ENCODE measurements at regions not wholly inside any gene's neighbourhood (a gene's known extent, or its start where the extent isn't known, plus 50 kb on each side); places are given as distances from the start of the nearest gene placed in this dataset.

GRCh38 chr20:48187851-48188250 lies 402.6 kb upstream of the SULF2 start:
- no peaks in the 10 kb centered on the region for H3K79me2 ChIP-seq (ENCODE audit: control insufficient read depth, insufficient read depth, low read length)
- RAD21 ChIA-PET (ENCODE audit: unreplicated experiment): no interaction called here
- FAIRE-seq (no peak), ATAC-seq (no peak), DNase-seq (ENCODE audit: low read depth, low spot score) (no peak)
- BruUV-seq (replicated peaks): no TSS peak
- H4K20me1 ChIP-seq (ENCODE audit: control insufficient read depth, insufficient read depth): no peaks in the 10 kb centered on the region
- peaks cover 2% of the 10 kb centered on the region; the same call in 1 of the 3 replicates for H3K9me3 ChIP-seq (replicated peaks; ENCODE audit: control insufficient read depth, insufficient read depth, low read length)
- no peaks in the 10 kb centered on the region for H3K27me3 ChIP-seq (replicated peaks in 1 of 2; ENCODE audit: control insufficient read depth in 2 of 2, insufficient read depth in 2 of 2, low read length in 1 of 2)
- in situ Hi-C loops (cut with MboI) (no loop called here), intact Hi-C loops (cut with micrococcal nuclease; ENCODE audit: unreplicated experiment) (no loop called here)
- H2AFZ ChIP-seq (ENCODE audit: control insufficient read depth, low read depth, low read length): no peak overlapping the region
- H3K4me2 ChIP-seq (ENCODE audit: control insufficient read depth, insufficient read depth): no peak overlapping the region
- SMC1A ChIA-PET (ENCODE audit: uncharacterized antibody, unreplicated experiment): no interaction called here
- CTCF ChIA-PET: no interaction called here
- H3K9ac ChIP-seq (ENCODE audit: control insufficient read depth, insufficient read depth, low read length): no peak overlapping the region
- no peaks in the 10 kb centered on the region for H3K4me1 ChIP-seq (ENCODE audit: control insufficient read depth, insufficient read depth, low read length)
- H3K27ac ChIP-seq (ENCODE audit: control insufficient read depth, insufficient read depth): no peak overlapping the region
- WGBS (ENCODE audit: insufficient coverage, insufficient replicate concordance, low lambda C conversion rate, missing lambda C conversion rate): 40% methylated on average over 7 of the region's 7 CpGs
- no peaks in the 10 kb centered on the region for H3K36me3 ChIP-seq (ENCODE audit: control insufficient read depth in 2 of 2, insufficient read depth in 2 of 2, low read length in 1 of 2)
- POLR2A ChIA-PET: no interaction called here
- no peak overlapping the region for H3K4me3 ChIP-seq
- TF ChIP-seq ZNF217 (IDR thresholded peaks at IDR 0.05) (no peak), RELB (IDR thresholded peaks at IDR 0.05; ENCODE audit: low read depth) (no peak), MYB (IDR thresholded peaks at IDR 0.05; ENCODE audit: borderline replicate concordance, low read depth, low read length) (no peak), PAX8 (IDR thresholded peaks at IDR 0.05) (no peak), ZBTB11 (CRISPR knock-in tag; IDR thresholded peaks at IDR 0.05) (no peak), CBX3 (IDR thresholded peaks at IDR 0.05; ENCODE audit: borderline replicate concordance, low read depth) (no peak), CUX1 (IDR thresholded peaks at IDR 0.05; ENCODE audit: insufficient replicate concordance, low read depth, low read length) (no peak), IRF4 (IDR thresholded peaks at IDR 0.05; ENCODE audit: low read depth, low read length) (no peak), USF1 (IDR thresholded peaks at IDR 0.05; ENCODE audit: borderline replicate concordance, extremely low read length, insufficient read depth, low read depth, low read length) (no peak)
